ENCODE measurements at regions not wholly inside any gene's neighbourhood (a gene's known extent, or its start where the extent isn't known, plus 50 kb on each side); places are given as distances from the start of the nearest gene placed in this dataset.

DNA sequence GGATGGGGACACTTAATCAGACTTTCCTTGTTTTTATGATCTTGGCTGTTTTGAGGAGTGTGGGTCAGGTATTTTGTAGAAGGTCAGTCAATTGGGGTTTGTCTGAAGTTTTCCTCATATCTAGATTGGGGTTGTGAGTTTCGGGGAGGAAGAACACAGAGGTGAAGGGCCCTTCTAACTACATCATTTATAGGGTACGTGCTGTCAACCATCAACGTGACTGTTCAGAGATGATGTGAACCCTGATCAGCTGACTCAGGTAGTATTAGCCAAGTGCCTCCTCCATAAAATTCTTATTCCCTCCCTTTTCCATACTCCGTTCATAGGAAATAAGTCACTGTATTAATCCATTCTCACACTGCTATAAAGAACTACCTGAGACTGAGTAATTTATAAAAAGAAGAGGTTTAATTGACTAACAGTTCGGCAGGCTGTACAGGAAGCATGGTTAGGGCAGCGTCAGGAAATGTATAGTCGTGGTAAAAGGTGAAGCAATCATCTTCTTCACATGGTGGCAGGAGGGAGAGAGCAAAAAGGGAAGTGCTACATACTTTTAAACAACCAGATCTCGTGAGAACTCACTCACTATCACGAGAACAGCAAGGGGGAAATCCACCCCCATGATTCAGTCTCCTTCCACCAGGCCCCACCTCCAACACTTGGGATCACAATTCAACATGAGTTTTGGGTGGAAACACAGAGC, 547.1 kb upstream of the LINC00305 start:
- no peak for TF ChIP-seq POLR2A (IDR thresholded peaks at IDR 0.05)
- TF ChIP-seq, protein P1, sequence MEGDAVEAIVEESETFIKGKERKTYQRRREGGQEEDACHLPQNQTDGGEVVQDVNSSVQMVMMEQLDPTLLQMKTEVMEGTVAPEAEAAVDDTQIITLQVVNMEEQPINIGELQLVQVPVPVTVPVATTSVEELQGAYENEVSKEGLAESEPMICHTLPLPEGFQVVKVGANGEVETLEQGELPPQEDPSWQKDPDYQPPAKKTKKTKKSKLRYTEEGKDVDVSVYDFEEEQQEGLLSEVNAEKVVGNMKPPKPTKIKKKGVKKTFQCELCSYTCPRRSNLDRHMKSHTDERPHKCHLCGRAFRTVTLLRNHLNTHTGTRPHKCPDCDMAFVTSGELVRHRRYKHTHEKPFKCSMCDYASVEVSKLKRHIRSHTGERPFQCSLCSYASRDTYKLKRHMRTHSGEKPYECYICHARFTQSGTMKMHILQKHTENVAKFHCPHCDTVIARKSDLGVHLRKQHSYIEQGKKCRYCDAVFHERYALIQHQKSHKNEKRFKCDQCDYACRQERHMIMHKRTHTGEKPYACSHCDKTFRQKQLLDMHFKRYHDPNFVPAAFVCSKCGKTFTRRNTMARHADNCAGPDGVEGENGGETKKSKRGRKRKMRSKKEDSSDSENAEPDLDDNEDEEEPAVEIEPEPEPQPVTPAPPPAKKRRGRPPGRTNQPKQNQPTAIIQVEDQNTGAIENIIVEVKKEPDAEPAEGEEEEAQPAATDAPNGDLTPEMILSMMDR (IDR thresholded peaks at IDR 0.05): no peak
